ENCODE measurements at regions not wholly inside any gene's neighbourhood (a gene's known extent, or its start where the extent isn't known, plus 50 kb on each side); places are given as distances from the start of the nearest gene placed in this dataset.

GRCh38 chr6:40796260-40797221 is 209.4 kb upstream of the LRFN2 start:
- TF ChIP-seq CTCF (IDR thresholded peaks at IDR 0.05): no peak

- TF ChIP-seq CTCF (IDR thresholded peaks at IDR 0.05): no peak
Measured at GRCh38 chr6:40794586-40794985, 207.4 kb upstream of the LRFN2 start.

GRCh38 chr6:40792183-40792582 is 205.0 kb upstream of the LRFN2 start:
- no peak for TF ChIP-seq CTCF (IDR thresholded peaks at IDR 0.05)

- TF ChIP-seq CTCF (IDR thresholded peaks at IDR 0.05): no peak
Measured at GRCh38 chr6:40791004-40791403, 203.8 kb upstream of the LRFN2 start.

- no peak for TF ChIP-seq CTCF (IDR thresholded peaks at IDR 0.05)
Measured at GRCh38 chr6:40788661-40789655, 201.8 kb upstream of the LRFN2 start.

GRCh38 chr6:40782355-40782754 is 195.2 kb upstream of the LRFN2 start:
- TF ChIP-seq CTCF (IDR thresholded peaks at IDR 0.05): no peak

- TF ChIP-seq CTCF (IDR thresholded peaks at IDR 0.05): no peak
Measured at GRCh38 chr6:40780637-40781036, 193.5 kb upstream of the LRFN2 start.
